VCaP (cell line): ENCODE measurements at regions not wholly inside any gene's neighbourhood (a gene's known extent, or its start where the extent isn't known, plus 50 kb on each side); places are given as distances from the start of the nearest gene placed in this dataset.

ENCODE experiments used
- H3K27ac ChIP-seq: fragments of 450-650 bp; 2 replicates; pipeline ENCODE4 v1.5.1; 2017
- TF ChIP-seq, protein P1 (sequence below): fragments of 450-650 bp; conservative IDR thresholded peaks from 2 replicates; pipeline ENCODE4 v1.5.1; 2017; ENCODE audit warnings: mild to moderate bottlenecking, moderate library complexity

DNA sequence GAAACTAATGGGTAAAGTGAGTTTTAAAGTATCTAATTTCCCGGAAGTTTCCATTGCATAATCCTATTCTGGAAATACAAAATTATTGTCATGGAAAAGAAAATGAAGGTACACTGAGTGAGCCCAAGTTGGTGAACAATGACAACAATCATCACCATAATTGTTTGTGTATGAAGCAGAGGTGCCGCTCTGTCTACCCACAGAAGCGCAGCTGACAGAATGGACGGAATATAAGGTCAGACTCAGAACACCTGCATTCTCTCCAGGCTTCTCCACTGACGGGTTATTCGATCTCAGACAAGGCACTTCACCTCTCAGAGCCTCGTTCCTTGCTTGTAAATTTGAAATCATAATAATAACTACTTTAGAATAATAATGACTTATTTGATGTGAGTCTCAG lies 99.1 kb upstream of the NGF start:
- H3K27ac ChIP-seq = no peak overlapping the region
- TF ChIP-seq, protein P1, sequence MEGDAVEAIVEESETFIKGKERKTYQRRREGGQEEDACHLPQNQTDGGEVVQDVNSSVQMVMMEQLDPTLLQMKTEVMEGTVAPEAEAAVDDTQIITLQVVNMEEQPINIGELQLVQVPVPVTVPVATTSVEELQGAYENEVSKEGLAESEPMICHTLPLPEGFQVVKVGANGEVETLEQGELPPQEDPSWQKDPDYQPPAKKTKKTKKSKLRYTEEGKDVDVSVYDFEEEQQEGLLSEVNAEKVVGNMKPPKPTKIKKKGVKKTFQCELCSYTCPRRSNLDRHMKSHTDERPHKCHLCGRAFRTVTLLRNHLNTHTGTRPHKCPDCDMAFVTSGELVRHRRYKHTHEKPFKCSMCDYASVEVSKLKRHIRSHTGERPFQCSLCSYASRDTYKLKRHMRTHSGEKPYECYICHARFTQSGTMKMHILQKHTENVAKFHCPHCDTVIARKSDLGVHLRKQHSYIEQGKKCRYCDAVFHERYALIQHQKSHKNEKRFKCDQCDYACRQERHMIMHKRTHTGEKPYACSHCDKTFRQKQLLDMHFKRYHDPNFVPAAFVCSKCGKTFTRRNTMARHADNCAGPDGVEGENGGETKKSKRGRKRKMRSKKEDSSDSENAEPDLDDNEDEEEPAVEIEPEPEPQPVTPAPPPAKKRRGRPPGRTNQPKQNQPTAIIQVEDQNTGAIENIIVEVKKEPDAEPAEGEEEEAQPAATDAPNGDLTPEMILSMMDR = no peak

GRCh38 chr1:115436596-115436995 lies 98.5 kb upstream of the NGF start:
- no peak overlapping the region for H3K27ac ChIP-seq
- TF ChIP-seq, protein P1 = no peak

- TF ChIP-seq, protein P1 = no peak
- H3K27ac ChIP-seq = no peak overlapping the region
Observed at GRCh38 chr1:115433483-115433882, 95.4 kb upstream of the NGF start.

DNA sequence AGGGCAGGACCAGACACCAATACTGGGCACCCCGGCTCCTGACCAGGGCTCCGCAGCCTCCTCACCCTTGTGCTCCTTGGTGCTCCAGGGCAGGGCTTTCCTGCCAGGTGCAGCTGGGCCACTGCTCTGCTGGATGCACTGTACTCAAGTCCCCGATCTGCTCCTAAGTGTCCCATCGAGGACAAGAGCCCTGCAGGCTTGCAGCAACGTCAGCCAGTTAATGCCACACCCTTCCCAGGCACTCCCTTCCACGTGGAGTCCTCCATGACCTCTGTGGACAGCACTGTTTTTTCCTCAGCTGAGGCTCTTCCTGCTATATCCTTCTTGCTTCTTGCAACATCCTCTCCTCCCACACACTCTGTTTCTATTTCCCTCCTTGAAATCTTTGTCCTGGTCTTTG lies 94.0 kb upstream of the NGF start:
- TF ChIP-seq, protein P1 = no peak
- no peak overlapping the region for H3K27ac ChIP-seq

DNA sequence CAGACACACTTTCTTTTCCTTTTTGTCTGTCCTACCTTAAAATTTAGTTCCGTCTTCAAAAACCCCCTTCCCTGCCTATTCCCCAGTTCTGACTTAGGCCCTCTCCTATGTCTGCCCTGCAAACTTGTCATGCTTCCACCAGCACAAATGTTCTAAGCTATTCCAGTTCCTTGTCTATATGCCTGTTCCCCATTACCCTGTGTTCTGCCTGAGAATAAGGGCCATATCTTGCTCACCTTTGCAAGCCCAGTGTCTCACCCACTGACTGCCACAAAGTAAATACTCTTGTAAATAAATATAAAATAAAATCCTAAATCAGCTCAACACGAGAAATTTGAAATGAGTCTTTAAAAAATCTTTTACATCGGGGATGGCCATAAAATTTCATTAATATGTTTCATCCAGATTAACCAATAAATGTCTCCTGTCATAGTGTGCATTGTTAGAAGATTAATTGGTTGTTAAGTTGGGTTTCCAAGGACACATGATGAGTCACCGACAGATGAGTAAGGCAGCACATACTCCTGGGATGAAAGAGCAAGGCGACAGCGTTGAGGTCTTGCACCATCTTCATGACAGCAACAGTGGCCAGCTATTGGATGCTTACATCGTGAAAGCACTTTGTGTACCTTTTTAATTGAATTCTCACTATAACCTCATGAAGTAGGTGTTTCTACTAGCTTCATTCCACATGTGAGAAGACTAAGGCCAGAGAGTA lies 92.6 kb upstream of the NGF start:
- H3K27ac ChIP-seq = no peak overlapping the region
- TF ChIP-seq, protein P1 = no peak

- TF ChIP-seq, protein P1 = no peak
- H3K27ac ChIP-seq = no peak overlapping the region
Observed at GRCh38 chr1:115429884-115430283, 91.8 kb upstream of the NGF start.

GRCh38 chr1:115429241-115429640 lies 91.2 kb upstream of the NGF start:
- no peak overlapping the region for H3K27ac ChIP-seq
- TF ChIP-seq, protein P1 = no peak
